ENCODE measurements at regions not wholly inside any gene's neighbourhood (a gene's known extent, or its start where the extent isn't known, plus 50 kb on each side); places are given as distances from the start of the nearest gene placed in this dataset.

- DNase-seq (ENCODE audit: low spot score), result no peak
Observed at GRCh38 chr9:73011956-73012355, 59.1 kb upstream of the ALDH1A1 start.

- no peak for DNase-seq (ENCODE audit: low spot score)
Observed at GRCh38 chr9:73011181-73011750, 58.4 kb upstream of the ALDH1A1 start.

GRCh38 chr9:73009649-73010288 lies 56.9 kb upstream of the ALDH1A1 start:
- DNase-seq (ENCODE audit: low spot score), result no peak

GRCh38 chr9:73007966-73008672 lies 55.3 kb upstream of the ALDH1A1 start:
- DNase-seq (ENCODE audit: low spot score), result no peak

- no peak for DNase-seq (ENCODE audit: low spot score)
Observed at GRCh38 chr9:73006986-73007385, 54.1 kb upstream of the ALDH1A1 start.
